ENCODE measurements at regions not wholly inside any gene's neighbourhood (a gene's known extent, or its start where the extent isn't known, plus 50 kb on each side); places are given as distances from the start of the nearest gene placed in this dataset.

DNA sequence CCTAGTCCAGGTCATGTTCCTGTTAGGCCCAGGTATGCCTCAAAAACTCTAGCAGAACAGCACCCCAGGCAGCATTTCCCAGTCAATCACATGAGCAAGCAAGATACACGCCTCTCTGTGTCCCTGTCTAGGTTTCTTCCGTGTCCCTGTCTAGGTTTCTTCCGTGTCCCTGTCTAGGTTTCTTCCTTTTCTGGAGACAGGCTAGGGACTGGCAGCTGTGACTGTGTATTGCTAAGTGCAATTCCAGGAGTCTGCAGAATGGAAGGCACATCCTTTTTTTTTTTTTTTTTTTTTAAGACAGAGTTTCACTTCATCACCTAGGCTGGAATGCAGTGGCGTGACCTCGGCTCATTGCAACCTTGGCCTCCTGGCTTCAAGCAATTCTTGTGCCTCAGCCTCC lies 77.6 kb downstream of the SETD4 start:
- no peak for TF ChIP-seq CTCF (IDR thresholded peaks at IDR 0.05; ENCODE audit: low read depth, low read length, poor library complexity, severe bottlenecking)
- TF ChIP-seq EZH2phosphoT487 (IDR thresholded peaks at IDR 0.05; ENCODE audit: borderline replicate concordance, low read length), result no peak

Data from DOHH2 (cell line).